Spleen (tissue), 11 donors: ENCODE measurements at regions not wholly inside any gene's neighbourhood (a gene's known extent, or its start where the extent isn't known, plus 50 kb on each side); places are given as distances from the start of the nearest gene placed in this dataset.

Experiments used
- DNase-seq: peaks from one replicate; pipeline ENCODE4 v3.0.0-alpha.2; 2020
- H3K27ac ChIP-seq, 8 donors: fragments of 200-600 bp; sonication (generic) in 7 of 8; 1 replicate in 4 of 8; 2 replicates in 4 of 8; pipeline versions ENCODE4 v1.5.0 to v1.8.0; 2016 to 2021; ENCODE audit warnings: inconsistent platforms in 4 of 8, mild to moderate bottlenecking in 4 of 8, moderate library complexity in 1 of 8
- H3K27me3 ChIP-seq, 7 donors: fragments of 200-600 bp; sonication (generic) in 6 of 7; replicated peaks in 1 of 7; 1 replicate in 4 of 7; 2 replicates in 3 of 7; pipeline versions ENCODE4 v1.5.0 to v1.8.0; 2016 to 2021; ENCODE audit warnings: inconsistent platforms in 3 of 7, mild to moderate bottlenecking in 1 of 7
- H3K36me3 ChIP-seq, 6 donors: fragments of 200-600 bp; sonication (generic) in 5 of 6; 1 replicate in 4 of 6; 2 replicates in 2 of 6; pipeline versions ENCODE4 v1.5.0 to v1.8.0; 2016 to 2021; ENCODE audit warnings: inconsistent platforms in 2 of 6
- H3K4me1 ChIP-seq, 6 donors: fragments of 200-600 bp; sonication (generic) in 5 of 6; 1 replicate in 3 of 6; 2 replicates in 3 of 6; pipeline versions ENCODE4 v1.5.0 to v1.8.0; 2016 to 2021; ENCODE audit warnings: inconsistent platforms in 3 of 6
- H3K4me3 ChIP-seq, 8 donors: fragments of 200-600 bp; sonication (generic) in 7 of 8; 1 replicate in 4 of 8; 2 replicates in 4 of 8; pipeline versions ENCODE4 v1.5.0 to v1.8.0; 2016 to 2021; ENCODE audit warnings: inconsistent platforms in 4 of 8, mild to moderate bottlenecking in 4 of 8, moderate library complexity in 2 of 8
- H3K9me3 ChIP-seq, 8 donors: fragments of 200-600 bp; sonication (generic) in 7 of 8; 1 replicate in 4 of 8; 2 replicates in 4 of 8; pipeline versions ENCODE4 v1.5.0 to v1.8.0; 2016 to 2021; ENCODE audit warnings: inconsistent platforms in 4 of 8
- CTCF ChIP-seq, 11 experiments: fragments of 200-600 bp in 7 of 11; fragments of 450-650 bp in 4 of 11; sonication (generic) in 4 of 11; IDR thresholded peaks in 8 of 11; conservative IDR thresholded peaks in 3 of 11; 1 replicate in 7 of 11; 2 replicates in 4 of 11; pipeline versions ENCODE4 v1.4.0 to v1.8.0; 2016 to 2021; ENCODE audit warnings: antibody characterized with exemption in 11 of 11, inconsistent platforms in 4 of 11, mild to moderate bottlenecking in 1 of 11
- POLR2A ChIP-seq, 3 donors: fragments of 450-650 bp; IDR thresholded peaks; one replicate each; pipeline ENCODE4 v1.5.1; 2017; ENCODE audit warnings: antibody characterized with exemption in 3 of 3, mild to moderate bottlenecking in 1 of 3
- POLR2AphosphoS5 ChIP-seq, 3 donors: sonication (generic); formaldehyde crosslinking; IDR thresholded peaks; one replicate each; pipeline ENCODE4 v1.5.1; 2017; ENCODE audit warnings: antibody characterized with exemption in 3 of 3
- WGBS, 5 donors: extraction: QIAGEN DNeasy Blood & Tissue Kit in 3 of 5; methylation state at CpG; one replicate each; pipeline versions ENCODE4 v1.1.5 to v1.1.7; 2013 to 2018; 5-methylcytosine and 5-hydroxymethylcytosine counted together
- intact Hi-C: fragments of 100-400 bp; cut with DNase I; formaldehyde crosslinking; loops from one replicate; pipeline ENCODE4 v1.15.0; 2023; ENCODE audit warnings: low total_unique reads
- donor health status: healthy with polysubstance abuse.
- donor health status: DM: no; HTN: no; CAD: no; lungs with moderate emphysema.
- donor health status: DM: no; HTN: no; CAD: no.
- donor health status: Bipolar disorder and iron deficiency.
- donor health status: healthy.
- donor health status: DM: no; HTN: no; CAD: no.
- donor health status: DM: yes; HTN: yes; CAD: no.

GRCh38 chr6:27052731-27053082 lies 194.8 kb upstream of the PRSS16 start:
- peaks cover 0 to 26% (median 0%) of the 10 kb centered on the region in 7 donors for H3K27me3 ChIP-seq
- no peaks in the 10 kb centered on the region for H3K36me3 ChIP-seq
- no peak for DNase-seq
- no peak overlapping the region for H3K4me3 ChIP-seq
- H3K4me1 ChIP-seq, result no peaks in the 10 kb centered on the region
- intact Hi-C loops, result no loop called here
- H3K27ac ChIP-seq, result no peak overlapping the region
- TF ChIP-seq POLR2A (IDR thresholded peaks at IDR 0.05) (no peak), POLR2AphosphoS5 (IDR thresholded peaks at IDR 0.05) (no peak), CTCF (IDR thresholded peaks at IDR 0.05 in 8 of 11, conservative IDR thresholded peaks at IDR 0.05 in 3 of 11) (no peak)
- 87 to 92% (median 91%) methylated on average over 5 of the region's 5 CpGs for WGBS, 5 donors
- no peaks in the 10 kb centered on the region for H3K9me3 ChIP-seq

- intact Hi-C loops, result no loop called here
- no peak for DNase-seq
- peaks cover 0 to 19% (median 0%) of the 10 kb centered on the region in 7 donors for H3K27me3 ChIP-seq
- H3K9me3 ChIP-seq, result no peaks in the 10 kb centered on the region
- no peak overlapping the region for H3K27ac ChIP-seq
- TF ChIP-seq CTCF (IDR thresholded peaks at IDR 0.05 in 8 of 11, conservative IDR thresholded peaks at IDR 0.05 in 3 of 11), result no peak
- no peak for TF ChIP-seq POLR2A (IDR thresholded peaks at IDR 0.05)
- TF ChIP-seq POLR2AphosphoS5 (IDR thresholded peaks at IDR 0.05), result no peak
- no peak overlapping the region for H3K4me3 ChIP-seq
- H3K36me3 ChIP-seq, result no peaks in the 10 kb centered on the region
- H3K4me1 ChIP-seq, result no peaks in the 10 kb centered on the region
These were observed 193.8 kb upstream of the PRSS16 start for GRCh38 chr6:27053738-27054137.

DNA sequence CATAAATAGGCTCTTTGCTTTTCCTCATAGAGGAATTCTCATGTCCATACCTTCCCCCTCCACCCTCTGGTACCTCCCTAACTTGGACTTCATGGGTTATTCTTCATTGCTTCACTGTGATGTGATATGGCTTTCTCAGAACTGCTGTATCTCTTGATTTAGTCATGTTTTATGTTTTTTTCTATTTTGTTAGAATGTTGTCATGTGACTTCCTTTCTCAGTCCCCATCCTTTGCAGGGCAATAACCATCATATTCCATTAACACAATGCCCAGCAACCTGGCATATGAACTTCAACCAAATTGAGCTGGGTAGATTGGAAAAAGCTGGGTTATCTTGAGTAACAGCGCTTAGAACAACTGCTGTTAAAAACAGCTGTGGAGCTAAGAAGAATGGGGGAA lies 190.9 kb upstream of the PRSS16 start:
- H3K4me1 ChIP-seq, result no peaks in the 10 kb centered on the region
- no peak for DNase-seq

More for the DNA sequence above, 190.9 kb upstream of the PRSS16 start:
- H3K9me3 ChIP-seq, result no peaks in the 10 kb centered on the region
- WGBS, 5 donors, result 91 to 98% (median 94%) methylated on average over 1 of the region's 1 CpG
- no peak overlapping the region for H3K4me3 ChIP-seq
- TF ChIP-seq POLR2AphosphoS5 (IDR thresholded peaks at IDR 0.05), result no peak
- TF ChIP-seq CTCF (IDR thresholded peaks at IDR 0.05 in 8 of 11, conservative IDR thresholded peaks at IDR 0.05 in 3 of 11), result no peak
- TF ChIP-seq POLR2A (IDR thresholded peaks at IDR 0.05), result no peak
- H3K27ac ChIP-seq, result no peak overlapping the region
- peaks cover 0 to 14% (median 0%) of the 10 kb centered on the region in 7 donors for H3K27me3 ChIP-seq
- intact Hi-C loops, result no loop called here
- no peaks in the 10 kb centered on the region for H3K36me3 ChIP-seq
